Progenitor cell of endocrine pancreas (in vitro differentiated cells): ENCODE measurements at regions not wholly inside any gene's neighbourhood (a gene's known extent, or its start where the extent isn't known, plus 50 kb on each side); places are given as distances from the start of the nearest gene placed in this dataset.

ENCODE experiments used
- DNase-seq: peaks from one replicate; pipeline ENCODE4 v3.0.0; 2021; ENCODE audit warnings: low spot score; ENCODE audit not compliant: unreplicated experiment
- H3K27ac Mint-ChIP-seq: 2 replicates; pipeline ENCODE4 v1.8.0; 2021; ENCODE audit warnings: mild to moderate bottlenecking, moderate library complexity, mixed read lengths
- H3K27me3 Mint-ChIP-seq: 2 replicates; pipeline ENCODE4 v1.8.0; 2021; ENCODE audit warnings: mixed read lengths
- H3K36me3 Mint-ChIP-seq: 2 replicates; pipeline ENCODE4 v1.8.0; 2022; ENCODE audit warnings: mixed read lengths; ENCODE audit not compliant: insufficient read depth
- H3K4me1 Mint-ChIP-seq: 2 replicates; pipeline ENCODE4 v1.8.0; 2021; ENCODE audit warnings: low read depth, mixed read lengths
- H3K4me3 Mint-ChIP-seq: 2 replicates; pipeline ENCODE4 v1.8.0; 2021; ENCODE audit warnings: low read depth, mild to moderate bottlenecking, moderate library complexity, mixed read lengths
- H3K9me3 Mint-ChIP-seq: 2 replicates; pipeline ENCODE4 v1.8.0; 2021; ENCODE audit warnings: low read depth, mixed read lengths
- CTCF ChIP-seq: fragments of 200-600 bp; sonication (generic); IDR thresholded peaks from one replicate; pipeline ENCODE4 v1.5.0; 2021; ENCODE audit warnings: antibody characterized with exemption, mild to moderate bottlenecking; ENCODE audit not compliant: unreplicated experiment

GRCh38 chr2:174691201-174691779 is 73.0 kb downstream of the CHRNA1 start:
- H3K9me3 Mint-ChIP-seq = no peaks in the 10 kb centered on the region
- H3K36me3 Mint-ChIP-seq = no peaks in the 10 kb centered on the region
- DNase-seq = no peak
- no peak for TF ChIP-seq CTCF
- no peak overlapping the region for H3K4me3 Mint-ChIP-seq
- H3K4me1 Mint-ChIP-seq = no peaks in the 10 kb centered on the region
- H3K27me3 Mint-ChIP-seq = peaks cover 59% of the 10 kb centered on the region
- H3K27ac Mint-ChIP-seq = no peak overlapping the region

GRCh38 chr2:174690026-174690425 is 74.2 kb downstream of the CHRNA1 start:
- Mint-ChIP-seq H3K4me1 (no peaks in the 10 kb centered on the region), H3K27me3 (peaks cover 63% of the 10 kb centered on the region), H3K4me3 (no peak overlapping the region), H3K27ac (no peak overlapping the region), H3K36me3 (no peaks in the 10 kb centered on the region), H3K9me3 (no peaks in the 10 kb centered on the region)
- DNase-seq = no peak
- TF ChIP-seq CTCF = no peak

DNA sequence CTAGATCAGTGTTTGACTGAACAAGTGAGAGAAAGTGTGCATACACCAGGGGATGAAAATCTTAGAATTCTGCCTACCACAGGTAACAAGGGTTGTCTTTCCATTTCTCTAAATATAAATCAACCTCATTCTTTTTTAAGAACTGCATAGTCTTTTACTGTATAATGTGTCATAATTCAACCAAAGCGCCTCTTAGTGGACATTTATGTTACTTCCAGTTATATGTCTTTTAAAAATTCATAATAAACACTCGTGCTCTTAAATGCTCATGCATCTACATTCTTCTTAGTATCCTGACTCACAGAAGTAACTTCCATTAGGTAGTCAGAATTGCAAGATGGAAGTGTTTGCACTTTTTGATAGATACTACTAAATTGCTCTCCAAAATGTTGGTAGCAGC is 76.2 kb downstream of the CHRNA1 start:
- Mint-ChIP-seq H3K4me3 (no peak overlapping the region), H3K4me1 (peaks cover 9% of the 10 kb centered on the region), H3K9me3 (no peaks in the 10 kb centered on the region), H3K27me3 (peaks cover 63% of the 10 kb centered on the region), H3K36me3 (no peaks in the 10 kb centered on the region), H3K27ac (no peak overlapping the region)
- TF ChIP-seq CTCF = peak; percentile 19
- DNase-seq = no peak

- H3K9me3 Mint-ChIP-seq = no peaks in the 10 kb centered on the region
- TF ChIP-seq CTCF = no peak
- H3K27me3 Mint-ChIP-seq = peaks cover 67% of the 10 kb centered on the region
- no peak overlapping the region for H3K4me3 Mint-ChIP-seq
- H3K36me3 Mint-ChIP-seq = no peaks in the 10 kb centered on the region
- H3K4me1 Mint-ChIP-seq = peaks cover 13% of the 10 kb centered on the region
- H3K27ac Mint-ChIP-seq = no peak overlapping the region
- no peak for DNase-seq
Measured at GRCh38 chr2:174686430-174686829, 77.8 kb downstream of the CHRNA1 start.

DNA sequence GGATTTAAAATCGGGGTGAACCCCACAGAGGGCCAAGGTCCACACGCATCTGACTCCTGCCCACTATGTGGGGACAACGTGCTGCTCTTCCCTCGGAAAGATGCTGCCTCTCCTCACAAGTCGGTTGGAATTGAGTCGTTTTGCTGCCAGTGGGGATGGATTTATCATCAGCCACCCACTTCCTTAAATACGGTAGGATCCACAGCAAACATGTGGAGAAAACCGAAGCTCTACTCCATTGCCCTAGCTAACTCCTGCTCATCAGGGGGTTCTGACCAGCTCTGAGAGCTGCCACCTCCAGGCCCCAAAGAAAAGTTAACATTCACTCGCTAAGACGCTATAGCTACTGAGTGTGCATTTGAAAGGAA is 80.9 kb downstream of the CHRNA1 start:
- Mint-ChIP-seq H3K4me1 (peaks cover 17% of the 10 kb centered on the region), H3K27me3 (peaks cover 70% of the 10 kb centered on the region), H3K27ac (peak overlapping the region; percentile 37), H3K9me3 (no peaks in the 10 kb centered on the region), H3K36me3 (no peaks in the 10 kb centered on the region), H3K4me3 (peak overlapping the region; percentile 81)
- TF ChIP-seq CTCF = no peak
- no peak for DNase-seq
